ENCODE measurements at regions not wholly inside any gene's neighbourhood (a gene's known extent, or its start where the extent isn't known, plus 50 kb on each side); places are given as distances from the start of the nearest gene placed in this dataset.

DNA sequence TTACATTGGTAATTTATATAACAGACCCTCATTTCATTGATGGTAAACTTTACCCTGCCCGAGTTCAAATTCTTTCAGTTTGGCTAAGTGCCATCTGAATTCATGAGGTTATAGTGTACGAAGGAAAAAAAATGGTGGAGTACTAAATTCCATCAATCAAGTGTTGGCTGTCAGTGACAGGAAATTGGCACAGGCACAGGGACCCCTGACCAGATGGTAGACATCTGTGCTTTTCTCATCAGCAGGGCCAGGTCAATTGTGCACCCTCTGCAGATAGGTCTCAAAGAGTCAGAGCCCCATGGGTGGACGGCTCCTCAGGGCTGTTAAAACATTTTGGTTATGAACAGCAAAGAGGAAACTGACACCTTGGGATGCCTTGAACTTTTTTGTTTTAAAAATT lies 439.2 kb downstream of the SETBP1 start:
- TF ChIP-seq EGR1 (IDR thresholded peaks at IDR 0.05), result no peak
- no peak for TF ChIP-seq NFIC (IDR thresholded peaks at IDR 0.05)
- no peak for TF ChIP-seq TCF12 (IDR thresholded peaks at IDR 0.05; ENCODE audit: low read depth)
- no peak for TF ChIP-seq TAF1 (IDR thresholded peaks at IDR 0.05; ENCODE audit: low read depth)
- no peak for TF ChIP-seq CEBPB (IDR thresholded peaks at IDR 0.05)
- TF ChIP-seq RAD21 (IDR thresholded peaks at IDR 0.05; ENCODE audit: low read depth), result no peak
- no peak for TF ChIP-seq ZBTB7A (IDR thresholded peaks at IDR 0.05; ENCODE audit: low read depth)
- TF ChIP-seq, protein P1, sequence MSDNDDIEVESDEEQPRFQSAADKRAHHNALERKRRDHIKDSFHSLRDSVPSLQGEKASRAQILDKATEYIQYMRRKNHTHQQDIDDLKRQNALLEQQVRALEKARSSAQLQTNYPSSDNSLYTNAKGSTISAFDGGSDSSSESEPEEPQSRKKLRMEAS (IDR thresholded peaks at IDR 0.05), result no peak
- TF ChIP-seq, protein P2, sequence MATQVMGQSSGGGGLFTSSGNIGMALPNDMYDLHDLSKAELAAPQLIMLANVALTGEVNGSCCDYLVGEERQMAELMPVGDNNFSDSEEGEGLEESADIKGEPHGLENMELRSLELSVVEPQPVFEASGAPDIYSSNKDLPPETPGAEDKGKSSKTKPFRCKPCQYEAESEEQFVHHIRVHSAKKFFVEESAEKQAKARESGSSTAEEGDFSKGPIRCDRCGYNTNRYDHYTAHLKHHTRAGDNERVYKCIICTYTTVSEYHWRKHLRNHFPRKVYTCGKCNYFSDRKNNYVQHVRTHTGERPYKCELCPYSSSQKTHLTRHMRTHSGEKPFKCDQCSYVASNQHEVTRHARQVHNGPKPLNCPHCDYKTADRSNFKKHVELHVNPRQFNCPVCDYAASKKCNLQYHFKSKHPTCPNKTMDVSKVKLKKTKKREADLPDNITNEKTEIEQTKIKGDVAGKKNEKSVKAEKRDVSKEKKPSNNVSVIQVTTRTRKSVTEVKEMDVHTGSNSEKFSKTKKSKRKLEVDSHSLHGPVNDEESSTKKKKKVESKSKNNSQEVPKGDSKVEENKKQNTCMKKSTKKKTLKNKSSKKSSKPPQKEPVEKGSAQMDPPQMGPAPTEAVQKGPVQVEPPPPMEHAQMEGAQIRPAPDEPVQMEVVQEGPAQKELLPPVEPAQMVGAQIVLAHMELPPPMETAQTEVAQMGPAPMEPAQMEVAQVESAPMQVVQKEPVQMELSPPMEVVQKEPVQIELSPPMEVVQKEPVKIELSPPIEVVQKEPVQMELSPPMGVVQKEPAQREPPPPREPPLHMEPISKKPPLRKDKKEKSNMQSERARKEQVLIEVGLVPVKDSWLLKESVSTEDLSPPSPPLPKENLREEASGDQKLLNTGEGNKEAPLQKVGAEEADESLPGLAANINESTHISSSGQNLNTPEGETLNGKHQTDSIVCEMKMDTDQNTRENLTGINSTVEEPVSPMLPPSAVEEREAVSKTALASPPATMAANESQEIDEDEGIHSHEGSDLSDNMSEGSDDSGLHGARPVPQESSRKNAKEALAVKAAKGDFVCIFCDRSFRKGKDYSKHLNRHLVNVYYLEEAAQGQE (IDR thresholded peaks at IDR 0.05; ENCODE audit: low read depth), result no peak
- no peak for TF ChIP-seq FOXM1 (IDR thresholded peaks at IDR 0.05; ENCODE audit: borderline replicate concordance, low read depth)

DNA sequence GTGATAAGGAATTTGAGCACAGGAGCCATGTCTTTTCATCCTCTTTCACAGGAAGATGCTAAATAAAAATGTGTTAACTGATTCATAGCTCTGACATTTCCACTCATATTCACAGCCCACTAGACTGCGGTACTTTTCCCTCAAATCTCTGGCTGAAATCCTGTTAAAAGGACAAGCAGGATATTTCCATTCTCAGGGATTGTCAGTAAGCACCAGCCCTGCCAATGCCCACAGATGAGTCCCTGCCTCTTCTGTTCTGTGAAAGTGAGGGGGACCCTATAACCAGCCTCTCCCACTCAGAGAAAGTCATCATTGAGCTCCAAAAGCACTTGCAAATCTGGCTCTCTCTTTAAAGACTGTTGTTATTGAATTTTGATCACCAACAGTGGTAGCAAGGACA lies 440.5 kb downstream of the SETBP1 start:
- no peak for TF ChIP-seq TEAD4 (IDR thresholded peaks at IDR 0.05)
- no peak for TF ChIP-seq ZBTB7A (IDR thresholded peaks at IDR 0.05; ENCODE audit: low read depth)
- TF ChIP-seq, protein P3, sequence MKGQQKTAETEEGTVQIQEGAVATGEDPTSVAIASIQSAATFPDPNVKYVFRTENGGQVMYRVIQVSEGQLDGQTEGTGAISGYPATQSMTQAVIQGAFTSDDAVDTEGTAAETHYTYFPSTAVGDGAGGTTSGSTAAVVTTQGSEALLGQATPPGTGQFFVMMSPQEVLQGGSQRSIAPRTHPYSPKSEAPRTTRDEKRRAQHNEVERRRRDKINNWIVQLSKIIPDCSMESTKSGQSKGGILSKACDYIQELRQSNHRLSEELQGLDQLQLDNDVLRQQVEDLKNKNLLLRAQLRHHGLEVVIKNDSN (IDR thresholded peaks at IDR 0.05), result no peak
- TF ChIP-seq TCF12 (IDR thresholded peaks at IDR 0.05; ENCODE audit: low read depth), result no peak
- no peak for TF ChIP-seq EGR1 (IDR thresholded peaks at IDR 0.05)
- no peak for TF ChIP-seq EP300 (IDR thresholded peaks at IDR 0.05; ENCODE audit: borderline replicate concordance)
- TF ChIP-seq TAF1 (IDR thresholded peaks at IDR 0.05; ENCODE audit: low read depth), result no peak
- TF ChIP-seq CEBPB (IDR thresholded peaks at IDR 0.05), result no peak
- TF ChIP-seq, protein P2 (IDR thresholded peaks at IDR 0.05; ENCODE audit: low read depth), result no peak
- TF ChIP-seq, protein P1 (IDR thresholded peaks at IDR 0.05), result no peak
- TF ChIP-seq CREB1 (IDR thresholded peaks at IDR 0.05; ENCODE audit: low read depth), result no peak
- no peak for TF ChIP-seq RAD21 (IDR thresholded peaks at IDR 0.05; ENCODE audit: low read depth)
- no peak for TF ChIP-seq YY1 (IDR thresholded peaks at IDR 0.05; ENCODE audit: low read depth)
- no peak for TF ChIP-seq FOXM1 (IDR thresholded peaks at IDR 0.05; ENCODE audit: borderline replicate concordance, low read depth)
- no peak for TF ChIP-seq NFIC (IDR thresholded peaks at IDR 0.05)

- TF ChIP-seq, protein P2 (IDR thresholded peaks at IDR 0.05; ENCODE audit: low read depth), result no peak
- TF ChIP-seq FOXM1 (IDR thresholded peaks at IDR 0.05; ENCODE audit: borderline replicate concordance, low read depth) (no peak), RAD21 (IDR thresholded peaks at IDR 0.05; ENCODE audit: low read depth) (no peak), CREB1 (IDR thresholded peaks at IDR 0.05; ENCODE audit: low read depth) (no peak), TEAD4 (IDR thresholded peaks at IDR 0.05) (no peak), CEBPB (IDR thresholded peaks at IDR 0.05) (no peak), TCF12 (IDR thresholded peaks at IDR 0.05; ENCODE audit: low read depth) (no peak), EGR1 (IDR thresholded peaks at IDR 0.05) (no peak), YY1 (IDR thresholded peaks at IDR 0.05; ENCODE audit: low read depth) (no peak), NFIC (IDR thresholded peaks at IDR 0.05) (no peak), TAF1 (IDR thresholded peaks at IDR 0.05; ENCODE audit: low read depth) (no peak), ZBTB7A (IDR thresholded peaks at IDR 0.05; ENCODE audit: low read depth) (no peak), EP300 (IDR thresholded peaks at IDR 0.05; ENCODE audit: borderline replicate concordance) (no peak)
- TF ChIP-seq, protein P3 (IDR thresholded peaks at IDR 0.05), result no peak
- TF ChIP-seq, protein P1 (IDR thresholded peaks at IDR 0.05), result no peak
These were observed 441.8 kb downstream of the SETBP1 start for GRCh38 chr18:45122506-45122905.

DNA sequence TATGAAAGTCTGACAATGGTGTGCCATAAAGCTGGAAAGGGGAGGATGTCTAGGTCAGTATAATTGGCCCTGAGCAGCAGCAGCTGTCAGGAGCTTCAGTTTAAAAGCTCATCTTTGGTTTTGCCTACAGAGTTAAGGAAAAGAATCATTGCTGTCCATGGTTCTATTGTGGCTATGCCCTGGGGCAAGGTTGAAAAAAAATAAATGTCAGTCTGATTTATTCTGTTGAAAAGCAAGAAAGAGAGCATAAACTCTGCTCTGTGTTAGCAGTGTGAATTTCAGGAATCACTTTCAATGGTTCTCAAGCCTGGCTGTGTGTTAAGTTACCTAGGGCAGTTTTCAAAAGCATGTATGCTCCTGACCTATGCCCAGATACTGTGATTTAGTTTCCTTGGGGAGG lies 446.7 kb downstream of the SETBP1 start:
- TF ChIP-seq CREB1 (IDR thresholded peaks at IDR 0.05; ENCODE audit: low read depth), result no peak
- TF ChIP-seq, protein P2 (IDR thresholded peaks at IDR 0.05; ENCODE audit: low read depth), result peak; percentile 57; the same call in 1 of the 2 replicates
